22Rv1 (cell line): ENCODE measurements at regions not wholly inside any gene's neighbourhood (a gene's known extent, or its start where the extent isn't known, plus 50 kb on each side); places are given as distances from the start of the nearest gene placed in this dataset.

Experiments
- H3K27ac ChIP-seq: fragments of 450-650 bp; 2 replicates; pipeline ENCODE4 v1.5.1; 2017
- ZFX ChIP-seq: fragments of 450-650 bp; IDR thresholded peaks from 2 replicates; pipeline ENCODE4 v1.6.1; 2017; ENCODE audit warnings: antibody characterized with exemption, borderline replicate concordance
- TF ChIP-seq, protein P1 (sequence below): fragments of 450-650 bp; IDR thresholded peaks from 2 replicates; pipeline ENCODE4 v1.5.1; 2017; ENCODE audit warnings: mild to moderate bottlenecking

DNA sequence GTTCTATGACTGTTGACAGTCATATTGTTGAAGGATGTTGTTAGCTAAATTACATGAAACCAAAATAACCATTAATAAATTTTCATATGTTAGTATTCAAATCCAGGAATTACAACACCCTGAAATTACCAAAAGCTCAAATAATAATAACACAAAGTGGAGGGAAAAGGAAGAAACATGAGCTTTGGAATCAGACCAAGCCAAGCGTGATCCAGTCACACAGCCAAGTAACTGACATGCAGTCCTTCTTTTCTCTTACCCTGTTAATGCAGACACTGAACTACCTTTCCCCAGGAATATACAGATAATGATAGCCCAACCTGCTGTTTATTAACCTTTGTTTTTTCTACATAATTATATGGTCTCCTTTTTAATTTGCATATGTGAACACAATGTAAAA, 130.2 kb downstream of the HS3ST1 start:
- TF ChIP-seq, protein P1, sequence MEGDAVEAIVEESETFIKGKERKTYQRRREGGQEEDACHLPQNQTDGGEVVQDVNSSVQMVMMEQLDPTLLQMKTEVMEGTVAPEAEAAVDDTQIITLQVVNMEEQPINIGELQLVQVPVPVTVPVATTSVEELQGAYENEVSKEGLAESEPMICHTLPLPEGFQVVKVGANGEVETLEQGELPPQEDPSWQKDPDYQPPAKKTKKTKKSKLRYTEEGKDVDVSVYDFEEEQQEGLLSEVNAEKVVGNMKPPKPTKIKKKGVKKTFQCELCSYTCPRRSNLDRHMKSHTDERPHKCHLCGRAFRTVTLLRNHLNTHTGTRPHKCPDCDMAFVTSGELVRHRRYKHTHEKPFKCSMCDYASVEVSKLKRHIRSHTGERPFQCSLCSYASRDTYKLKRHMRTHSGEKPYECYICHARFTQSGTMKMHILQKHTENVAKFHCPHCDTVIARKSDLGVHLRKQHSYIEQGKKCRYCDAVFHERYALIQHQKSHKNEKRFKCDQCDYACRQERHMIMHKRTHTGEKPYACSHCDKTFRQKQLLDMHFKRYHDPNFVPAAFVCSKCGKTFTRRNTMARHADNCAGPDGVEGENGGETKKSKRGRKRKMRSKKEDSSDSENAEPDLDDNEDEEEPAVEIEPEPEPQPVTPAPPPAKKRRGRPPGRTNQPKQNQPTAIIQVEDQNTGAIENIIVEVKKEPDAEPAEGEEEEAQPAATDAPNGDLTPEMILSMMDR, result no peak
- no peak for TF ChIP-seq ZFX
- no peak overlapping the region for H3K27ac ChIP-seq

DNA sequence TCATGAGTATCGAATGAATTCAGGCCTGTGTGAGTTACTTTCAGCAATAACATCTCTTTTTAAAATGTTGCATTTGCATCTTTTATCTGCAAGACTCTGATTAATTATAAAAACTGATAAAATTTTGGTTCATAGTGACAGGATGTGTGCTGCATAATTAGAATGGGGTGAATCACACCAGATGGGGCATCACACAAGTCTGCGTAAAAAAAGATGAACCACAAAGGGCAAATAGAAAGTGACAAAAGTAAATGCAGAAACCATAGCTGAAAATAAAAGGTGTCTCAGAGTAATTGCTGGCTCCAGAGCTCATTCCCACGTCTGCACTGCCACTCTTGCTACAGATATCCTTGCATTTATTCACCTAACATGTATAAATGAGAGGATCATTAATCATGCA, 131.1 kb downstream of the HS3ST1 start:
- TF ChIP-seq ZFX, result no peak
- TF ChIP-seq, protein P1, result no peak
- H3K27ac ChIP-seq, result no peak overlapping the region

DNA sequence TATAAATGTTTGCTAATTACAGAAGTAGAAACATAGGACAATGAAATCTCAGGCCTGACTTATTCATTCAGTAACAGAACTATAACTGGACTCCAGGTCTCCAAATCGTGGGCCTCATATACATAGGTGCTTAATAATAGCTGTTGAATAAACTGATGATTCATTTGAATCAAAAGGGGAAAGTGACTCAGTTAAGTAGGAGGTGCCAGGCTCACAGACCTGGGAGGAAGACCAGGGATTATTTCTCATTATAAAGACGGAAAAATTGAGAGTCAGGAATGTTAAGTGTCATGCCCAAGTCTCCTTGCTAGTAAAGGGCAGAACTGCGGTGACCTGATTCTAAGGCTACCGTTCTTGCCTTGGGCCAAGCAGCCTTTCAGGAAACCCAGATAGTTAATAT, 131.5 kb downstream of the HS3ST1 start:
- TF ChIP-seq, protein P1, result no peak
- TF ChIP-seq ZFX, result no peak

DNA sequence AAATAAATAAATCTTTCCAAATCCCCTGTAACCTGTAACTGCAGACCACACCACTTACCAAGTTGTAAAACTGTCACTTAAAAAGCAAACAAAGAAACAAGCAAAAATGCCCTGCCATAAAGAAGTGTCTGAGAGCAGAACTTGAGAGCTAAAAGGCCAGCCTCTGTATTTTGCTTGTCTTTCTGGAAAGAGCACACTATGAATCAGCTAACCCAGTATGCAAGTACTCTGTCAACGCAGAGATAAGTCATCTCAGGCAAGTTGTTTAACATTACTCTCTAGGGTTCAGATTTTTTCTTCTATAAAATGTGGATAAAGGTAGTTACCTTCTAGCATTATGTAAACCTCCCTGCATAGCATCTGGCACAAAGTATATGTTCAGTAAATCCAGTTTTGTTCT, 134.8 kb downstream of the HS3ST1 start:
- TF ChIP-seq, protein P1, result no peak
- no peak overlapping the region for H3K27ac ChIP-seq

More for the DNA sequence above, 131.5 kb downstream of the HS3ST1 start:
- H3K27ac ChIP-seq, result no peak overlapping the region

DNA sequence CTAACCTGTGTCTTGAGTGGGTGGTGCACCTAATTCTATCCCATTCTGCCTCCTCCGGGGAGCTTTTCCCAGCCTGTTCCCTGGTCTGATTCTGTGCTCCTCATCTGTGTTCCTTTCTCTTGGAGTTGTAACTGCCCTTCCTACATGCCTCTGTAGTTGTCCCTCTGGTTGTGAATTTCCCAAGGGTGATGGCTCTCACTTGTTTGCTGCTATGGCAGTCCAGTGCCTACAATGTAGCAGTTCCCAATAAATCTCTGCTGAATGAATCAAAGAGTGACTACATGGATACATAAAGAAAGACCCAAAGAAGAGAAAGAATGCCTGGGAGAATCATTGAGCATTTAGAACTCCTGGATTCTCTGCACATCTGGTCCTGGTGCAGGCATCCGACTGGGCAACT, 141.6 kb downstream of the HS3ST1 start:
- H3K27ac ChIP-seq, result no peak overlapping the region
- TF ChIP-seq, protein P1, result no peak
- TF ChIP-seq ZFX, result no peak

DNA sequence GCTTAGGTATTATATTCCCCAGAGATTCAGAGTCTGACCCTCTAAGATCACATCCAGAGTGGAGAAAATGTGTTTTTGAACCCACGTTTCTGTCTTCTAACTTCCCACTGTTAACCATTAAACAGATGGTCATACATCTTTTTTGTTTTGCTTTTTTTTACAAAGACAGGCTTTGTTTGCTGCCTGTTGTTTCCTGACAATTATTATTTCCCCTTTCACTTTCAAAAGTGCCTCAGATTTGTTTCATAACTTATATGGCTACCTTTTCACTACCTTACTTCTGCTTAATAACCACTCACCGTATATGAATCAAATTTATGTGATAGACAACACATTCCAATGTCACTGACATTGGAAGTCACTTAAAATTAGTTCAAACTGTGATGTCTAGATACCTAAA, 142.2 kb downstream of the HS3ST1 start:
- TF ChIP-seq, protein P1, result no peak
- no peak for TF ChIP-seq ZFX
- no peak overlapping the region for H3K27ac ChIP-seq

DNA sequence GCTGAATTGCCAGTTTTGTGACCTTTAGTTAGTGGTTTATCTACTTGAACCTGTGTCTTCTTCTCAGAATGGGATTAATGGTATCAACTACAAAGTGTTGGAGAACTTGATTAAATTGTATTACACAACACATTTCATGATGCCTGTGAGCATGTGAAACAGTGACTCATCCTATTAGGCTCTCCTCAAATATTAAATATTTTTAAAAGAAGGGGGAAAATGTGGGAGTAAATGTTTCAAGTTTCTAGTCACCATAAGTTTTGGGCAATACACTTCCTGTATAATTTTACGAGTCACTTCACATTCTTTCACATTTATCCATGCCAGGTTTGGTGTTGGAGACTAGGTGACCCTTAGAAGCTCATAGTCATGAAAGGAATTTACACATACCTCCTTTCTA, 147.0 kb downstream of the HS3ST1 start:
- TF ChIP-seq, protein P1, result no peak
- no peak for TF ChIP-seq ZFX
- no peak overlapping the region for H3K27ac ChIP-seq
